Right lobe of liver (tissue), 4 donors: ENCODE measurements at regions not wholly inside any gene's neighbourhood (a gene's known extent, or its start where the extent isn't known, plus 50 kb on each side); places are given as distances from the start of the nearest gene placed in this dataset.

Source experiments
- CTCF ChIP-seq, 4 donors: fragments of 200-600 bp in 3 of 4; fragments of 450-650 bp in 1 of 4; IDR thresholded peaks; one replicate each; pipeline versions ENCODE4 v1.5.1 to v1.8.0; 2016 to 2022; ENCODE audit warnings: antibody characterized with exemption in 4 of 4, mild to moderate bottlenecking in 2 of 4
- POLR2A ChIP-seq: fragments of 450-650 bp; IDR thresholded peaks from one replicate; pipeline ENCODE4 v1.6.1; 2017; ENCODE audit warnings: antibody characterized with exemption, mild to moderate bottlenecking
- donor health status: DM: no; HTN: no; CAD: no.
- donor health status: DM: no; HTN: no; CAD: no.
- donor health status: DM: no; HTN: yes; CAD: no.

GRCh38 chr4:66212489-66212888, 542.2 kb upstream of the EPHA5 start:
- TF ChIP-seq CTCF (IDR thresholded peaks at IDR 0.05) = no peak
- no peak for TF ChIP-seq POLR2A
